Natural killer cell treated with Interleukin-12 subunit alpha and Interleukin-12 subunit beta and Interleukin-15 and Interleukin-18, amount 100 ng/mL, for 72 hours (primary cell): ENCODE measurements at regions not wholly inside any gene's neighbourhood (a gene's known extent, or its start where the extent isn't known, plus 50 kb on each side); places are given as distances from the start of the nearest gene placed in this dataset.

ENCODE experiments used
- ATAC-seq, 2 donors: fragments of 150-1000 bp; cut with Tn5 transposase in 1 of 2; sonication (Bioruptor Pico), chemical (Tn5 transposase) in 1 of 2; 2 replicates each; pipeline ENCODE4 v1.10.0; 2021
- DNase-seq: peaks from one replicate; pipeline ENCODE4 v3.0.0; 2022; ENCODE audit warnings: low spot score
- H3K27ac Mint-ChIP-seq, 2 donors: 1 replicate in 1 of 2; 2 replicates in 1 of 2; pipeline ENCODE4 v1.8.0; 2022; ENCODE audit warnings: mixed read lengths in 2 of 2, mild to moderate bottlenecking in 1 of 2, moderate library complexity in 1 of 2
- H3K27me3 Mint-ChIP-seq, 2 donors: 1 replicate in 1 of 2; 2 replicates in 1 of 2; pipeline ENCODE4 v1.8.0; 2022; ENCODE audit warnings: mixed read lengths in 2 of 2
- H3K36me3 Mint-ChIP-seq: one replicate; pipeline ENCODE4 v1.8.0; 2022; ENCODE audit warnings: mixed read lengths
- H3K4me1 Mint-ChIP-seq, 2 donors: 1 replicate in 1 of 2; 2 replicates in 1 of 2; pipeline ENCODE4 v1.8.0; 2022; ENCODE audit warnings: low read depth in 2 of 2, mixed read lengths in 2 of 2, mild to moderate bottlenecking in 1 of 2
- H3K4me3 Mint-ChIP-seq: one replicate; pipeline ENCODE4 v1.8.0; 2022; ENCODE audit warnings: mixed read lengths
- H3K9me3 Mint-ChIP-seq: 2 replicates; pipeline ENCODE4 v1.8.0; 2022; ENCODE audit warnings: mixed read lengths

- ATAC-seq (no peak), DNase-seq (no peak)
- no peaks in the 10 kb centered on the region for H3K36me3 Mint-ChIP-seq
- H3K4me3 Mint-ChIP-seq: no peak overlapping the region
- H3K9me3 Mint-ChIP-seq: no peaks in the 10 kb centered on the region
- H3K4me1 Mint-ChIP-seq: peaks cover 0 to 10% of the 10 kb centered on the region in 2 donors
- no peak overlapping the region for H3K27ac Mint-ChIP-seq
- no peaks in the 10 kb centered on the region for H3K27me3 Mint-ChIP-seq
Measured at GRCh38 chr11:112367461-112367860, 106.8 kb upstream of the PLET1 start.

GRCh38 chr11:112367895-112368294 is 107.2 kb upstream of the PLET1 start:
- Mint-ChIP-seq H3K27ac (no peak overlapping the region), H3K4me1 (peaks cover 0 to 10% of the 10 kb centered on the region in 2 donors), H3K27me3 (no peaks in the 10 kb centered on the region), H3K36me3 (no peaks in the 10 kb centered on the region), H3K4me3 (no peak overlapping the region), H3K9me3 (no peaks in the 10 kb centered on the region)
- DNase-seq (no peak), ATAC-seq (no peak)

DNA sequence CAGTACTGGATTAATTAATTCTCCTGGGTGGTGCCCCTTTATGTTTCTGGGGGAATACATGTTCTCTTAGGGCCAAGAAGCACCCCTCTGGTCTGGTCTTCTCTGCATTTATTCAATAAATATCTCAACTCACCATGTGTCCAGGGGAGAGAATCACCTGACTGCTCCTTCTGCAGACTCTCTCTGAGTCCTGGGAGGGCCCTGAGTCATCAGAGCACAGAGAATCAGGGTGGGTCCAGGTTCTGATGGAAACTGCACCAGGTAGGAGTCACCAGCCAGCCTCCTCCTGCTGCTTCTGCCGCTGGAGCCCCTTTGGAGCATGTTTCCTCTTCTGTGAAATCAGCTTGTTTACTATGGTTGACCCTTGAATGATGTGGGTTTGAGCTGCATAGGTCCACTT is 107.7 kb upstream of the PLET1 start:
- H3K4me3 Mint-ChIP-seq: no peak overlapping the region
- H3K9me3 Mint-ChIP-seq: no peaks in the 10 kb centered on the region
- H3K27me3 Mint-ChIP-seq: no peaks in the 10 kb centered on the region

DNA sequence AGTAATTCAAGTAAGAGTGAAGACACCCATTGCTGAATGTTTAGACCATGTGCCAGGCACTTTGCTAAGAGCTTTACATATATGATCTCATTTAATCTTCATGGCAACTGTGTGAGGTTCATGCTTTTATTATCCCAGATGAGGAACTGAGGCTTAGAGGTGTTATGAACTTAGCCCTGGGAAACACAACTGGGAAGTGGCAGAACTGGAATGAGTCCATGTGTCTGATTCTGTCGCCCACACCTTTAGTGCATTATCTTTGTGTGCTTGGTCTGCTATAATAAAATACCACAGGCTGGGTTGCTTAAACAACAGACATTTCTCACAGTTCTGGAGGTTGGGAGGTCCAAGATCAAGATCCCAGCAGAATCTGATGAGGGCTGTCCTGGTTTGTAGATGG is 108.7 kb upstream of the PLET1 start:
- DNase-seq (no peak), ATAC-seq (no peak)
- Mint-ChIP-seq H3K4me3 (no peak overlapping the region), H3K27ac (no peak overlapping the region), H3K9me3 (no peaks in the 10 kb centered on the region), H3K36me3 (no peaks in the 10 kb centered on the region), H3K4me1 (peaks cover 0 to 10% of the 10 kb centered on the region in 2 donors), H3K27me3 (no peaks in the 10 kb centered on the region)

More for the DNA sequence above, 107.7 kb upstream of the PLET1 start:
- no peaks in the 10 kb centered on the region for H3K36me3 Mint-ChIP-seq
- H3K27ac Mint-ChIP-seq: no peak overlapping the region
- ATAC-seq (no peak), DNase-seq (no peak)
- H3K4me1 Mint-ChIP-seq: peaks cover 0 to 10% of the 10 kb centered on the region in 2 donors

GRCh38 chr11:112369916-112370315 is 109.3 kb upstream of the PLET1 start:
- H3K9me3 Mint-ChIP-seq: no peaks in the 10 kb centered on the region
- H3K4me1 Mint-ChIP-seq: peaks cover 0 to 10% of the 10 kb centered on the region in 2 donors
- DNase-seq: no peak
- H3K4me3 Mint-ChIP-seq: no peak overlapping the region
- H3K36me3 Mint-ChIP-seq: no peaks in the 10 kb centered on the region
- no peak for ATAC-seq
- no peak overlapping the region for H3K27ac Mint-ChIP-seq
- no peaks in the 10 kb centered on the region for H3K27me3 Mint-ChIP-seq

- Mint-ChIP-seq H3K27ac (no peak overlapping the region), H3K27me3 (peaks cover 0 to 2% of the 10 kb centered on the region in 2 donors), H3K4me3 (no peak overlapping the region), H3K9me3 (no peaks in the 10 kb centered on the region), H3K4me1 (peaks cover 0 to 4% of the 10 kb centered on the region in 2 donors), H3K36me3 (no peaks in the 10 kb centered on the region)
- DNase-seq (no peak), ATAC-seq (no peak)
Measured at GRCh38 chr11:112374486-112375140, 114.0 kb upstream of the PLET1 start.

- ATAC-seq (no peak), DNase-seq (no peak)
- no peaks in the 10 kb centered on the region for H3K4me1 Mint-ChIP-seq
- H3K27ac Mint-ChIP-seq: no peak overlapping the region
- no peak overlapping the region for H3K4me3 Mint-ChIP-seq
- no peaks in the 10 kb centered on the region for H3K9me3 Mint-ChIP-seq
- no peaks in the 10 kb centered on the region for H3K36me3 Mint-ChIP-seq
- H3K27me3 Mint-ChIP-seq: peaks cover 0 to 6% of the 10 kb centered on the region in 2 donors
Measured at GRCh38 chr11:112377946-112378345, 117.3 kb upstream of the PLET1 start.

GRCh38 chr11:112380464-112380863 is 119.8 kb upstream of the PLET1 start:
- H3K36me3 Mint-ChIP-seq: no peaks in the 10 kb centered on the region
- ATAC-seq (no peak), DNase-seq (no peak)
- no peak overlapping the region for H3K27ac Mint-ChIP-seq
- H3K27me3 Mint-ChIP-seq: peaks cover 3 to 13% of the 10 kb centered on the region in 2 donors
- no peaks in the 10 kb centered on the region for H3K4me1 Mint-ChIP-seq
- H3K4me3 Mint-ChIP-seq: no peak overlapping the region
- peaks cover 3% of the 10 kb centered on the region for H3K9me3 Mint-ChIP-seq

DNA sequence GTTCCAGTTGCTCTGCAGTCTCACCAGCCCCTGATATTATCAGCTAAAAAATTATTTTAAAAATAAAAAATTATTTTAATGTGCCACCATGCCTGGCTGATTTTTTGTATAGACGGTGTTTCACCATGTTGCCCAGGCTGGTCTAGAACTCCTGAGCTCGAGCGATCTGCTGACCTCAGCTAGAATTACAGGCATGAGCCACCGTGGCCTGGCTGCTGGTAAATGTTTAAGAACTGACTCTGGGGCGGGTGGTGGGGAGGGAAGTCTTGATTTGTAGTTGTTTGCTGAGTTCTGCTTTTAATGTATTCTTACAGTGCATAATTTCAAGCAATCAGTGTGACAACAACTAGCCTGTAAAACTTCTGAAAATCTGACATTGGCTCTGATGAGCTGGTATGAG is 120.9 kb upstream of the PLET1 start:
- ATAC-seq: no peak
- Mint-ChIP-seq H3K27ac (no peak overlapping the region), H3K4me1 (no peaks in the 10 kb centered on the region), H3K9me3 (peaks cover 3% of the 10 kb centered on the region), H3K4me3 (no peak overlapping the region), H3K36me3 (no peaks in the 10 kb centered on the region), H3K27me3 (peaks cover 3 to 20% of the 10 kb centered on the region in 2 donors)
- no peak for DNase-seq

DNA sequence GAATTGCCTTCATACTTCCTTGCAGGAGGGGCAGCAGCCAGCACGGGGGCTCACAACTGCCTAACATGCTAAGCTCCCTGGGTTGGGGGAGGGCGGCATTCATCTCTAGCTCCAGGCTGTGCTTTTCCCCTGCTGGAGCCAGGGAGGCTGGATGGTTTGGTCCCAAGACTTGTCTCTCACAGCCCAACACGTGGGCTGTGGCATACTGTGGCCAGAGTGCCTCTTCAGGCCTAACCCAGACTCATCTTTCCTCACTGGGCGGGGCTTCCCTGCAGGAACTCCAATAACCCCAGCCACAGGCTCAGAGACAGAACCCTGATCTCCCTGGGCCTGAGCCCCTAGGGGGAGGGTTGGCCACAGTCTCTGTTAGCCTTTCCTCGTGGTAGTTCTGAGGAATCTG is 121.9 kb upstream of the PLET1 start:
- H3K27ac Mint-ChIP-seq: no peak overlapping the region
- no peak overlapping the region for H3K4me3 Mint-ChIP-seq
- no peak for DNase-seq
- H3K27me3 Mint-ChIP-seq: peaks cover 3 to 20% of the 10 kb centered on the region in 2 donors
- peaks cover 3% of the 10 kb centered on the region for H3K9me3 Mint-ChIP-seq
- no peaks in the 10 kb centered on the region for H3K36me3 Mint-ChIP-seq
- no peak for ATAC-seq
- no peaks in the 10 kb centered on the region for H3K4me1 Mint-ChIP-seq

GRCh38 chr11:112388496-112388895 is 127.8 kb upstream of the PLET1 start:
- peaks cover 26 to 46% of the 10 kb centered on the region in 2 donors for H3K27me3 Mint-ChIP-seq
- ATAC-seq (no peak), DNase-seq (no peak)
- no peak overlapping the region for H3K27ac Mint-ChIP-seq
- H3K4me1 Mint-ChIP-seq: peaks cover 0 to 4% of the 10 kb centered on the region in 2 donors
- H3K36me3 Mint-ChIP-seq: peaks cover 6% of the 10 kb centered on the region
- peaks cover 9% of the 10 kb centered on the region for H3K9me3 Mint-ChIP-seq
- no peak overlapping the region for H3K4me3 Mint-ChIP-seq

DNA sequence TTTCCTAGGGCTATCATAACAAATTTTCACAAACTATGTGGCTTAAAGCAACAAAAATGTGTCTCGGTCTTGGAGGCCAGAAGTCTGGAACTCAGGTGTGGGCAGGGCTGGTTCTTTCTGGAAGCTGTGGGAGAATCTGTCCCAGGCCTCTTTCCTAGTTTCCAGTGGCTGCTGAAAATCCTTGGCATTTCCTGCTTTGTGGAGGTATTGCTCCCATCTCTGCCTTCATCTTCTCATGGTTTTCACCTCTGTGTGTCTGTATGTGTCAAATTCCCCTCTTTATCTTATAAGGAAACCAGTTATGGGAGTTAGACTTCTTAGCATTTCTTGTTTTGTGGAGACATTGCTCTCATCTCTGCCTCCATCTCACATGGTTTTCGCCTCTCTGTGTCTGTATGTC is 130.4 kb upstream of the PLET1 start:
- Mint-ChIP-seq H3K27me3 (peaks cover 24 to 35% of the 10 kb centered on the region in 2 donors), H3K4me3 (no peak overlapping the region), H3K27ac (no peak overlapping the region), H3K36me3 (peaks cover 6% of the 10 kb centered on the region), H3K9me3 (peaks cover 7% of the 10 kb centered on the region), H3K4me1 (peaks cover 0 to 4% of the 10 kb centered on the region in 2 donors)
- no peak for ATAC-seq
- DNase-seq: no peak

DNA sequence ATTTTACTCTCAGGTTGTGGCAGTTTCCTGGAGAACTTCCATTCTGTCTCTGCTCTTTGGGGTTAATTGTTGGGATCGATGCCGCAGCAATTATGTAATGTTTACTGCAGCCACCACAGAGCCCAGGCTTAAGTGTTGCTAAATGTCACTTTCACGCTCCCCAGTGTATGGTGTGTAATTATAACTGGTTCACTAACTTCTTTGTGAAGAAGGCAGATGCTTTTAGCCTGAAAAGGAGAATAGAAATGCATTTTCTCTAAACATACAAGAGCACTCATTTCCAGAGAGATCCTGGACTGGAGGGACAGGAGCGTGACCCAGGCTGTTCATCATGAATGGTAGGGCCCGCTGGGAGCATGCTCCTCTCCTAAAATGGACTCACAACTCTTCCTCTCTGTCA is 132.2 kb upstream of the PLET1 start:
- no peak for ATAC-seq
- peaks cover 24 to 32% of the 10 kb centered on the region in 2 donors for H3K27me3 Mint-ChIP-seq
- peaks cover 0 to 4% of the 10 kb centered on the region in 2 donors for H3K4me1 Mint-ChIP-seq
- no peak overlapping the region for H3K27ac Mint-ChIP-seq
- no peak for DNase-seq
- peaks cover 5% of the 10 kb centered on the region for H3K36me3 Mint-ChIP-seq
- no peak overlapping the region for H3K4me3 Mint-ChIP-seq
- H3K9me3 Mint-ChIP-seq: peaks cover 7% of the 10 kb centered on the region

DNA sequence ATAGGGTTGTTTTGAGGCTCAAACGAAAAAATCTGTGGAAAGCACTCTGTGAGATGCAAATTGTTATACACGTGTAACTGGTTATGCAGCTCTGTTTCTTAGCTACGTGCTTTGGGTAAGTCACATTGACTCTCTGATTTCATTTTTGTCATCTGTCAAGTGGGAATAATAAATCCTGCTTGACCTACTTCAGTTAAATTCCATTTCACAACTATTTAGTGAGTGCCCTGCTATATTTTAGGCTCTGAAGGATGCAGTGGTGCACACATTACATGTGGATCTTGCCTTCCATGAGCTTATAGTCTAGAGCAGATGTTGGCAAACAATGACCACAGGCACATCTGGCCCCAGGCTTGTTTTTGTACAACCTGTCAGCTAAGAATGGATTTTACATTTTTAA is 133.6 kb upstream of the PLET1 start:
- peaks cover 4% of the 10 kb centered on the region for H3K9me3 Mint-ChIP-seq
- no peak overlapping the region for H3K4me3 Mint-ChIP-seq
- H3K36me3 Mint-ChIP-seq: no peaks in the 10 kb centered on the region
- H3K27me3 Mint-ChIP-seq: peaks cover 16 to 19% of the 10 kb centered on the region in 2 donors
- H3K27ac Mint-ChIP-seq: no peak overlapping the region
- H3K4me1 Mint-ChIP-seq: peaks cover 0 to 4% of the 10 kb centered on the region in 2 donors
- no peak for DNase-seq
- ATAC-seq: no peak

- DNase-seq (no peak), ATAC-seq (no peak)
- peaks cover 0 to 4% of the 10 kb centered on the region in 2 donors for H3K4me1 Mint-ChIP-seq
- no peak overlapping the region for H3K4me3 Mint-ChIP-seq
- peaks cover 4% of the 10 kb centered on the region for H3K9me3 Mint-ChIP-seq
- no peak overlapping the region for H3K27ac Mint-ChIP-seq
- peaks cover 9 to 16% of the 10 kb centered on the region in 2 donors for H3K27me3 Mint-ChIP-seq
- H3K36me3 Mint-ChIP-seq: no peaks in the 10 kb centered on the region
Measured at GRCh38 chr11:112396076-112396475, 135.4 kb upstream of the PLET1 start.
